GM21786 (cell line): ENCODE measurements at regions not wholly inside any gene's neighbourhood (a gene's known extent, or its start where the extent isn't known, plus 50 kb on each side); places are given as distances from the start of the nearest gene placed in this dataset.

Experiments
- ATAC-seq: cut with Tn5 transposase; IDR thresholded peaks from one replicate; pipeline ENCODE4 v1.9.1; 2021; ENCODE audit not compliant: unreplicated experiment

GRCh38 chr11:127674754-127675153, 674.2 kb upstream of the KIRREL3 start:
- no peak for ATAC-seq

DNA sequence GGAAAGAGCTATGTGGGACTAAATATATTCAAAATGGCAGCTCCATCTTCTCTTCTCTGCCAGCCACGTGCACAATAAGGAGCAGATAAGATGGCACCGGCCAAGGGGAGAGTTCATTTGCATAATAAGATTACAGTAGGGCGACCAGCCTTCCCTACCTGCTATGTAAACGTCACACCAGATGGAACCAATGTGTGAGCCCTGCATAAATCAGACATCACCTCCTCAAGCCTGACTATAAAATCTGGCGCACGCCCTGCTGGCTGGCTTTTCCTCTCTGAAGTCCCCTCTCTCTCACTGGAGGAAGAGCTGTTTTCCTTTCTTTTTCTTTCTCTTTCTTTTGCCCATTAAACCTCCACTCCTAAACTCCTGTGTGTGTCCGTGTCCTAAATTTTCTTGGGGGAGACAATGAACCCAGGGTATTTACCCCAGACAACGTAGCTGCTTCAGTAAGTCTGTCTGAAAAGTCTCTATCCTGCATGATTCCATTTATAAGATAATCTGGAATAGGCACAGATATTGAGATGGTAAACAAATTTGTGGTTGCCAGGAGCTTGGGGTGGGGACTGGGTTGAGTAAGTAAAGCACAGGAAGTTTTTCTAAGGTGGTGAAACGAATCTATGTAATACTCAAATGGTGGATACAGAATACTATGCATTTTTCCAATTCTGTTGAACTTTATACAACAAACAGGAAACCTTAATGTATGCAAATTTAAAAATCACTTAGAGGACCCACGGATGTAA, 670.0 kb upstream of the KIRREL3 start:
- ATAC-seq: no peak

DNA sequence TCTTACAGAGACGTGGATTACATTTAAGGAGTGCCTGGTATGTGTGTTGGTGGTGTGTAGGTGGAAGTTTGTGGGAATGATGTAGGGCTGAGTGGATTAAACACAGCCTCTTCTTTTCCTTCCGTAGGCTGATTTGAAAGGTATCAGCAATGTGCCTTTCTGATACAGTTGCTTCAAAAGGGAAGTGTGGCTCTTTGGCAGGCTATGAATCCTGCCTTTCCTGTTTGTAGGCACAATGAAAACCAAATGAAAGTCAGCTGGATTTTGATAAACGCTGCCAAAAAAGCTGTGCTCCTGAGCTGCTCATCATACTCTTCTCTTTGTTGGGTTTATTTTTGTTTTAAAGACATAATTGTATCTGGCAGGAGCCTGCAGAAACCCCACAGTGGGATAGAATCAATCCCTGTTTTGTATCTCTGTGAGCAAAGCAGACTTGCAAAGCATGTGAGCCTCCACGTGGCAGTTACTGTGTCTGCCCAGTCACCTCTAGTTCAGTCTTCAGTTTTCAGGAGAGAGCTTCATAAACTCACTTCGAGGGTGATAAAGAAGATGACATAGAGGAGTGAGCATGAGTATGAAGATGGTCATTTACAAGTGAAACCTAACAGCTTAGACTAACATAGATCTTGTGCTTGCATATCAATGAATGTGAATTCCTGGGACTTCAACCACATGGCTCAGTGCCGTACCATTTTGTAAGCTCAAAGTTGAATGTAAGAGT, 655.7 kb upstream of the KIRREL3 start:
- ATAC-seq: no peak

GRCh38 chr11:127653076-127653475, 652.5 kb upstream of the KIRREL3 start:
- ATAC-seq: no peak

DNA sequence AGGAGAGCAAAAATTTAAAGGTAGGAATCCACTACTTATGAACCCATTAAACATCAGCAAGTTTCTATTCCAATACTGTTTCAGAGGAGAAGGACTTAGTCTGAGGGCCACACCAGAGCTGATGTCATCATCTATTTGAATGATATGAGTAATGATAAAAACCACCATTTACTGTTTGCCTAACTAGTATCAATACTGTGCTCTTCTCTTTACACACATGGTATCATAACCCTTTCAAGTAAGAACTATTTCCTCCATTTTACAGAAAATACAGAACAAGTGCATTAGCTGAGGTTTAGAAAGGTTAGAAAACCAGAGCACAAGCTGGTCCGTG, 651.3 kb upstream of the KIRREL3 start:
- no peak for ATAC-seq

DNA sequence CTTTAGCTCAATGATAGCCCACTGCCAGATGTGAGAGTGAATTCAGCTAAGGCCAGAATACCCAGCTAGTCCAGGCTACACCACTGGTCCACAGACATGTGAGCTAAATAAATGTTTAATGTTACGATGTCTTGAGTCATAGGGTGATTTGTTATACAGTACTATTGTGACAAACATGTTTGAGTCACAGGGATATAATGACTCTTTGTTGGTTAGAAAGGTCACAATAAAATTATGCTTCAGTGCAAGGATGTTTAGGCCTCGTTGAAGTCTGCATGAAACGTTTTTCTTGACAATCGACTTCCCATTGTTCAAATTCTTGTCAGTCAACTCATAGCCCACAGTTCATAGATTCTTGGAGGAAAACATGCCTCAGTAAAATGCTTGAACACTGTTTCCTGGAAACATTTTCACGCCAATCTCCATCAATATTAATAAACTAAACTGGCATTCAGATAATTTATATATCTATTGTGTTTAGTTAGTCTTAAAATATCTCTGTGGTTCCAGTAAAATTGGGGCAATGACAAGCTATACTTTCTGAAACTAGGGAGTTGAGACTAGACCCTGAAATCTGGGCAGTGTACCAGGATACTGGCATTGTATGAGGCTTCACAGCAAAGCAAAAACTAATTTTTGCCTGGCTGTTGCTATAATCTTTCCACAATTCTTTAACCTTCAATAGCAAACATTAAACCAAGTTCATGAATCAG, 650.8 kb upstream of the KIRREL3 start:
- no peak for ATAC-seq

DNA sequence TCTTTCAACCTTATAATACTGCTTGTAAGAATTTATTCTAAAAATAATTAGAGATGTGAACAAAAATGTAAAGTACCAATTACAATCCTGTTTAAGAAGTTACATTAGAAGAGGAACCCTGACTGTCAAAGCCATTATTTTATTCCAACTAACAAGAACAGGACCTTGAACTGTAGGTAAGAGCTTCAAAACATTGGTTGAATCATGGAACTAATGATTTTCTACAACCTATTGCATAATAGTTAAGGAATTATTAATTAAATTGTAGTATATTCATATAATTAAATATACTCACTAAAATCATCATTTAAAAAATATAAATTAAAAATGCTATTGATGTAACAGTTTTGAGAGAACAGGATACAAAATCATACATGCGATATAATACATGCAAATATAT, 649.4 kb upstream of the KIRREL3 start:
- ATAC-seq: no peak

GRCh38 chr11:127649071-127649470, 648.5 kb upstream of the KIRREL3 start:
- ATAC-seq: no peak

- no peak for ATAC-seq
Measured at GRCh38 chr11:127648583-127648982, 648.0 kb upstream of the KIRREL3 start.

DNA sequence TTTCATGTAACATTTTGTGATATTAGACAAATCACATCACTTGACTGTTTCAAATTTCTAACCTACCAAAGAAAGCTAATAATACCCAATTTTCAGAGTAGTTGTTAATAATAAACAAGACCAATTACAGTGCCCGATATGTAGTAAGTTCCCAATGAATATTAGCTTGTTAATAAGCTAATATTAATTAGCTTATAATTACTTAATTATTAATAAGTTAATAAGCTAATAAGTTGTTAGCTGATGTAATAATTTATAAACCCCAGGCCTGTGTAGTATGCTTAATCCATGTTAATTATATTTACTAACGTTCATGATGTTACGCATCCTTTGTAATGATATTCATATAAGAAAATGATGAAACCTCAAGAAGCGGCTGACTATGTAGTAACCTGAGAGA, 643.8 kb upstream of the KIRREL3 start:
- no peak for ATAC-seq

DNA sequence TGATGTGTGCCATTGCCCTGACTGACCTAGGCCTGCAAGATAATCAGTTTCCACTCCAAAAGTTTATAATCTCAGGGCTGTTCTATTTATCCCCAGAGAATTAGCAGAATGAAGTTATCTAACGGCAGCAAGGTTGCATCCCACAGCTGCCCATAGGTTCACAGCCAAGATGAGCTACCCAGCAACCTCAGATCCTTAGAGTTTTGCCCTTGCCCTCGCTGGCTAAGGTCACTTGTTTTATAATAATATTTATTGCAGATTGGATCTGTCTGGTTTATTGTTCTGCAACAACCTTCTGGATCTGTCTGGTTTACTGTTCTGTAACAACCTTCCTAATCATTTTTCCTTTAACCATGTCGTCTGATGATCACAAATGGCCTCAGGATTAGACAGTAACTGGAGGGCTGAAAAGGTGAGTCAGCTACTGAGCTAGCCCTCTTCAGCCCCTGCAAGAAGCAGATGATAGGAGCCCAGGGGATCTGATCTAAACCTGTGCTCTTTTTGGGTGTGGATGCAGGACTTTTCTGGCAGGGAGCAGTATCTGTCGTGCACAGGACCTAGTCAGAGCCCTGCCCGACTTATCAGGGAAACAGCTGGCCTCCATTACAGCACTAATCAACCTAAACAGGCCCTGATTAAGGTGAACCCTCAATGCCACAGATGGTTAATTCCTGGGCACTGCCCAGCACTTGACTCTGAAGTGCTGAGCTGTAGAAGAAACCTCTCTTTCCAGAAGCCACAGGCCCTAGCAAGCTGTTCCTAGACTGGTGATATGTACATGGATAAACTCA, 642.9 kb upstream of the KIRREL3 start:
- ATAC-seq: no peak

DNA sequence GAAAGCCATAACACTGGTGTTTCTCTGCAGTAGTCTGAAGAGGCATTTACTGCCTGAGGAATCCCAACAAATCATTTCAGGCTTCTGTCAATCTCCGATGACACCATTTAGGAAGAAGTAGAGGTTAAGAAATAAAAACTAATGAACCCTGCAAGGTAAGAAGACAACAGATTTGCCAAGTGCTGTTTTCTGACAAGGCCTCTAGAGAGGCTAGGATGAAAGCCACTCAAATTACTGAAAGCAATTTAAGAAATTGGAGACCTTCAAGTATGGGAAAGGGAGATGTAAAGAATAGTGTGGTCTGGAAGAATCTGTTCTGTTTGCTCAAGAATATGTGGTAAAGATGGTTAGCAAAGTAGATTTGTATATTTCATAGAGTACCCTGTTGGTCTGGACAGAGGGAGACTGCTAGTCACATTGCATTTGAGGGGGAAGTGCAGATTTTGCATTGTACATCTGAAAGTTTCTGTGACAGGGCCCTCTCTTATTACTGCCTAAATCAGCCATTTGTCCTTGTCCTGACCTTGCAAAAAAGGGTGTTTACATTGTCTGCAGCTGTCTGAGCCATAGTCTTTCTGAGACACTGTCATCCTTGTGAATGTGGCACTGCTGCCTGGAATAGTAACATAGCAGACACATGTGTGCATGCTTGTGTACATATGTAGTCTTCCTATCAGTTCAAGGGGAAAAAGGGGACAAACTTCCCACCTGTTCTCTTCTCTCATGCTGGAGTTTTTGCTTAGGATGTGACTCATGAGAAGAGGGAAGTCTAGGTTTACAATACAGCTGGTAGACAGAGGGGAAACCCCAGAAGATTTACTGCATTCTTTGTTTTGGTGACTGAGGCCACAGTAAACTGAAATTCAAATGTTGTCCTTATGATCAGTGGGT, 640.2 kb upstream of the KIRREL3 start:
- no peak for ATAC-seq

- ATAC-seq: no peak
Measured at GRCh38 chr11:127639916-127640315, 639.3 kb upstream of the KIRREL3 start.

- ATAC-seq: no peak
Measured at GRCh38 chr11:127632976-127633680, 632.6 kb upstream of the KIRREL3 start.

- no peak for ATAC-seq
Measured at GRCh38 chr11:127632546-127632945, 632.0 kb upstream of the KIRREL3 start.

DNA sequence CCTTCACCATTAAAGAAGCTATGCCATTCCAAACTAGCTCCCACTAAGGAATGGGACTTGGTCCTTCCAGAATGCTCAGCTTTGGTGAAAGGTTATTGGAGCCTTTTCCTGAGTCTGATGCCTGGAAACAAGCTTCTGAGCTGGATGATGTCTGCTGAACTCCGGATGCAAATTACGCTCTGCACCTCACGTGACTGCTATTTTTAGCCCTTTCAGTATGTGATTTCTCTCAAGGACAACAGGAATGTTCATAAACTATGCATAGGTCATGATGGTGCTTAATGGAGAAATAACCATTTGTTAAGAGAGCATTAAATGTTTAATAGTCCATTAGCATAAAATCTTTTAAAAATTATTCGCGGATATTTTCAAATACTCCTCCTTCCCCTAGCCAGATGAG, 631.4 kb upstream of the KIRREL3 start:
- no peak for ATAC-seq

DNA sequence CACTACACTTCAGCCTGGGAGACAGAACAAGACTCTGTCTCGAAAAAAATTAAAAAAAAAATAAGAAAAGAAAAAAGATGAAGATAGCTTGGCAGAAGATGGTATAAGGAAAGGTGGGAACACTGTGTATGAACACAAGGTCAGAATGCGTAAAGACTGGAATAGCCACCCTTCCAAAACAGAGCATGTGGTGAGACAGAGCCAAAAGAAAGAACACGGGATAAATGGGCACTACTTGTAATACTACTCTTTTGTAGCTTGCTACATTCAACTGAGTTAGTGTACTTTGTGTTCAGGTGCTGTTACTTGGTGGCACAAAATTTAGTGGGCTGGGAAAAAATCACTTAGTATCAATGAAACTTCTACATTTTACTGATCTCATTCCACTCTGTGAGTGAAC, 628.6 kb upstream of the KIRREL3 start:
- no peak for ATAC-seq

GRCh38 chr11:127628458-127628785, 627.9 kb upstream of the KIRREL3 start:
- no peak for ATAC-seq

GRCh38 chr11:127627629-127628457, 627.3 kb upstream of the KIRREL3 start:
- ATAC-seq: no peak
